Caco-2 (cell line): ENCODE measurements at regions not wholly inside any gene's neighbourhood (a gene's known extent, or its start where the extent isn't known, plus 50 kb on each side); places are given as distances from the start of the nearest gene placed in this dataset.

Experiments
- BruUV-seq: library from RNA; stranded (reverse); fragments of 400-500 nt; replicated peaks from 2 replicates; lab custom pipeline; 2021; lab: Mats Ljungman, UMichigan
- CTCF ChIA-PET: fragments of 300-600 bp; sonication (Branson Sonifier 250); formaldehyde crosslinking; loops from one replicate; lab custom pipeline; 2022; ENCODE audit warnings: antibody characterized with exemption; lab: Charles Lee
- POLR2A ChIA-PET: fragments of 300-600 bp; sonication (Branson Sonifier 250); formaldehyde crosslinking; loops from one replicate; lab custom pipeline; 2022; ENCODE audit warnings: antibody characterized with exemption; lab: Charles Lee
- DNase-seq, 2 experiments: peaks; one replicate each; pipeline versions ENCODE4 v3.0.0 to v3.0.0-alpha.2; 2020 to 2022
- H3K27me3 ChIP-seq: replicated peaks from 2 replicates; pipeline ENCODE4 v1.6.0; 2011; ENCODE audit warnings: low read length; ENCODE audit not compliant: control insufficient read depth, insufficient read depth
- H3K36me3 ChIP-seq: 2 replicates; pipeline ENCODE4 v1.5.1; 2011; ENCODE audit warnings: low read length; ENCODE audit not compliant: control insufficient read depth, insufficient read depth
- H3K4me1 ChIP-seq: fragments of 250-450 bp; sonication (Bioruptor Pico); 2 replicates; pipeline ENCODE4 v1.5.1; 2020; ENCODE audit warnings: mild to moderate bottlenecking
- H3K4me3 ChIP-seq: 2 replicates; pipeline ENCODE4 v1.5.1; 2011; ENCODE audit warnings: low read depth, mild to moderate bottlenecking, control low read depth, low read length
- H3K9me3 ChIP-seq: fragments of 250-450 bp; sonication (Bioruptor Pico); 2 replicates; pipeline ENCODE4 v1.5.1; 2020; ENCODE audit warnings: mild to moderate bottlenecking, moderate library complexity
- H3K27ac Mint-ChIP-seq: one replicate; pipeline ENCODE4 v1.8.0; 2022; ENCODE audit warnings: mixed read lengths; ENCODE audit not compliant: unreplicated experiment
- H3K27me3 Mint-ChIP-seq: one replicate; pipeline ENCODE4 v1.8.0; 2022; ENCODE audit warnings: mixed read lengths; ENCODE audit not compliant: insufficient read depth, unreplicated experiment
- H3K36me3 Mint-ChIP-seq: one replicate; pipeline ENCODE4 v1.8.0; 2022; ENCODE audit warnings: mild to moderate bottlenecking, mixed read lengths; ENCODE audit not compliant: insufficient read depth, unreplicated experiment
- H3K4me1 Mint-ChIP-seq: one replicate; pipeline ENCODE4 v1.8.0; 2022; ENCODE audit warnings: low read depth, mixed read lengths; ENCODE audit not compliant: unreplicated experiment
- H3K4me3 Mint-ChIP-seq: one replicate; pipeline ENCODE4 v1.8.0; 2022; ENCODE audit warnings: mild to moderate bottlenecking, moderate library complexity, mixed read lengths; ENCODE audit not compliant: unreplicated experiment
- H3K9me3 Mint-ChIP-seq: one replicate; pipeline ENCODE4 v1.8.0; 2022; ENCODE audit warnings: mixed read lengths; ENCODE audit not compliant: unreplicated experiment
- intact Hi-C: fragments of 100-400 bp; cut with micrococcal nuclease; formaldehyde crosslinking; loops from one replicate; pipeline ENCODE4 v1.10.0; 2022; ENCODE audit not compliant: unreplicated experiment
- TF ChIP-seq, protein P1 (sequence below), 2 experiments: fragments of 200-600 bp in 1 of 2; IDR thresholded peaks; 1 replicate in 1 of 2; 2 replicates in 1 of 2; pipeline versions ENCODE4 v1.5.1 to v1.8.0; 2011 to 2022; ENCODE audit warnings: antibody characterized with exemption in 1 of 2, control low read depth in 1 of 2, inconsistent platforms in 1 of 2, low read depth in 1 of 2, low read length in 1 of 2, mild to moderate bottlenecking in 1 of 2, moderate library complexity in 1 of 2; ENCODE audit not compliant: insufficient read depth in 1 of 2, severe bottlenecking in 1 of 2, unreplicated experiment in 1 of 2

DNA sequence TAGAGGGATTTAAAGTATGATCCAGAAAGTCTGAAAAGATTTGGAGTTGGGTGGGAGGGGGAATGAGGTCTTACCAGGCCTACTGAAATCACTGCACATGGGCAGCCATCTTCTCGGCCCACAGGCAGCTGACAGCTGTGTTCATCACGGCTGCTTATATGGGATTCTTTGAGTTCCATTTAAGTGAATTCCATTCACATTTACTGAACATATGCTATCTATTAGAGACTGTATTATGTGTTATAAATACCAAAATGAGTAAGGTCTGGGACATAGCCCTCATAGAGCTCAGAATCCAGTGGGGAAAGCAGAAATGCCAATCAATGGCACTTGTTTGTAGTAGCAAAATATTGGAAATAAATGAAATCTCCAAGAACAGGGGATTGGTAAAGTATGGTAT lies 91.1 kb downstream of the TRIM42 start:
- Histone ChIP-seq H3K4me3 (no peak overlapping the region), H3K36me3 (no peaks in the 10 kb centered on the region), H3K27me3 (no peaks in the 10 kb centered on the region), H3K9me3 (no peaks in the 10 kb centered on the region), H3K4me1 (no peaks in the 10 kb centered on the region)
- CTCF ChIA-PET, result no interaction called here
- DNase-seq, result no peak
- Mint-ChIP-seq H3K4me1 (no peaks in the 10 kb centered on the region), H3K36me3 (no peaks in the 10 kb centered on the region), H3K9me3 (peaks cover 9% of the 10 kb centered on the region), H3K27me3 (peaks cover 12% of the 10 kb centered on the region), H3K27ac (no peak overlapping the region), H3K4me3 (no peak overlapping the region)
- TF ChIP-seq, protein P1, sequence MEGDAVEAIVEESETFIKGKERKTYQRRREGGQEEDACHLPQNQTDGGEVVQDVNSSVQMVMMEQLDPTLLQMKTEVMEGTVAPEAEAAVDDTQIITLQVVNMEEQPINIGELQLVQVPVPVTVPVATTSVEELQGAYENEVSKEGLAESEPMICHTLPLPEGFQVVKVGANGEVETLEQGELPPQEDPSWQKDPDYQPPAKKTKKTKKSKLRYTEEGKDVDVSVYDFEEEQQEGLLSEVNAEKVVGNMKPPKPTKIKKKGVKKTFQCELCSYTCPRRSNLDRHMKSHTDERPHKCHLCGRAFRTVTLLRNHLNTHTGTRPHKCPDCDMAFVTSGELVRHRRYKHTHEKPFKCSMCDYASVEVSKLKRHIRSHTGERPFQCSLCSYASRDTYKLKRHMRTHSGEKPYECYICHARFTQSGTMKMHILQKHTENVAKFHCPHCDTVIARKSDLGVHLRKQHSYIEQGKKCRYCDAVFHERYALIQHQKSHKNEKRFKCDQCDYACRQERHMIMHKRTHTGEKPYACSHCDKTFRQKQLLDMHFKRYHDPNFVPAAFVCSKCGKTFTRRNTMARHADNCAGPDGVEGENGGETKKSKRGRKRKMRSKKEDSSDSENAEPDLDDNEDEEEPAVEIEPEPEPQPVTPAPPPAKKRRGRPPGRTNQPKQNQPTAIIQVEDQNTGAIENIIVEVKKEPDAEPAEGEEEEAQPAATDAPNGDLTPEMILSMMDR (IDR thresholded peaks at IDR 0.05; ENCODE audit: insufficient read depth in 1 of 2, low read depth in 1 of 2, low read length in 1 of 2, severe bottlenecking in 1 of 2, unreplicated experiment in 1 of 2), result no peak
- POLR2A ChIA-PET, result no interaction called here
- no TSS peak for BruUV-seq
- intact Hi-C loops, result no loop called here

DNA sequence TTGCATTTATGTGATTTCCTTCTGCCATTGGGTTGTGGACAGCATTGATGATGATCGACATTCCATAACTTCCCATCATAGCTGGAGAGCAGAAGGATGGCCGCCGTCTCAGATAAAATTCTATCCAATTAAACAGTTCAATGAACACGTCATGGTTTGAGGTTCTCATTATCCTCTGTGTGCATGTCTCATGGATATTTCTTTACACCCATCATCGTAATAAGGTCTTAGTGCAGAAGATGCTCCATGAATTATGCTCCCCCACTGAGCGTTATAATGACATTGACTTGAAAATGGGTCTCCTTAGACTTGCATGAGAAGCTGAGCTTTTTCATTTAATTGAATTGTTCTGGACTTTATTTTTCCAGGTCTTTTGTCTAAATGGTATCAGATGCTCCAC lies 92.1 kb downstream of the TRIM42 start:
- POLR2A ChIA-PET, result no interaction called here
- intact Hi-C loops, result no loop called here
- H3K36me3 ChIP-seq, result no peaks in the 10 kb centered on the region
- no peaks in the 10 kb centered on the region for H3K4me1 ChIP-seq
- Mint-ChIP-seq H3K27ac (no peak overlapping the region), H3K9me3 (peaks cover 14% of the 10 kb centered on the region), H3K4me3 (no peak overlapping the region), H3K36me3 (no peaks in the 10 kb centered on the region), H3K27me3 (peaks cover 7% of the 10 kb centered on the region), H3K4me1 (no peaks in the 10 kb centered on the region)
- TF ChIP-seq, protein P1 (IDR thresholded peaks at IDR 0.05; ENCODE audit: insufficient read depth in 1 of 2, low read depth in 1 of 2, low read length in 1 of 2, severe bottlenecking in 1 of 2, unreplicated experiment in 1 of 2), result no peak
- no TSS peak for BruUV-seq
- no peaks in the 10 kb centered on the region; the same call in 1 of the 2 replicates for H3K9me3 ChIP-seq
- CTCF ChIA-PET, result no interaction called here
- DNase-seq, result no peak
- H3K27me3 ChIP-seq, result no peaks in the 10 kb centered on the region
- no peak overlapping the region for H3K4me3 ChIP-seq

DNA sequence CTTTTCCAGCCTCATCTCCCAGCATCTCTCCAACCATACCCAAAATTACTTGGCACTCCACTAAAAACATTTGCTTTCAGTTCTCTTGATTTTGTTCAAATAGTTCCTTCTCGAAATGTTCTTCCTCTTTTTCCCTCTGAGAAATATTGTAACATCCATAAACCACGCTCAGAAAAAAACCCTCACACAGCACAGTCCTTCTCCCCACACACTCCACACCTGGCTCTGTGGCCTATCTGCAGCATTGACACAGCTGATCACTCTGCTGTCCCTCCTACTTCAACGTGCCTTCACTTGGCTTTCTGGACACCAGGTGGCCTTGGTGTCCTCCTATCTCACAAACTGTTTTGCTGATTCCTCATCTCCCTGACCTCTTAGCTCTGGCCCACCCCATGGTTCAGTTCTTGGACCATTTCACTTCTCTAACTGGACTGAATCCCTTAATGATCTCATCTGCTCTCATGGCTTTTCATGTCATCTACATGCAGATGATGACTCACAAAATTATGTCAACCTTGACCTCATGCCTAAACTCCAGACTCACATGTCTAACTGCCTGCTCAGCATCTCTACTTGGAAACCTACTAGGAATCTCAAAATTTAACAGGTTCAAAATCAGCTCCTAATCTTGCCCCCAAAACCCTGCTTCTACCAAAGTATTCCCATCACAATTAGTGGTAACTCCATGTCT lies 93.3 kb downstream of the TRIM42 start:
- H3K9me3 Mint-ChIP-seq, result peaks cover 19% of the 10 kb centered on the region
- no TSS peak for BruUV-seq
- Histone ChIP-seq H3K4me1 (no peaks in the 10 kb centered on the region), H3K4me3 (no peak overlapping the region), H3K9me3 (no peaks in the 10 kb centered on the region; the same call in 1 of the 2 replicates), H3K27me3 (no peaks in the 10 kb centered on the region), H3K36me3 (no peaks in the 10 kb centered on the region)
- no peak overlapping the region for H3K4me3 Mint-ChIP-seq
- peaks cover 6% of the 10 kb centered on the region for H3K27me3 Mint-ChIP-seq
- H3K4me1 Mint-ChIP-seq, result no peaks in the 10 kb centered on the region
- CTCF ChIA-PET, result no interaction called here
- DNase-seq, result no peak
- TF ChIP-seq, protein P1 (IDR thresholded peaks at IDR 0.05; ENCODE audit: insufficient read depth in 1 of 2, low read depth in 1 of 2, low read length in 1 of 2, severe bottlenecking in 1 of 2, unreplicated experiment in 1 of 2), result peak in 1 of 2 experiments; percentile 3
- no peaks in the 10 kb centered on the region for H3K36me3 Mint-ChIP-seq
- intact Hi-C loops, result no loop called here
- H3K27ac Mint-ChIP-seq, result no peak overlapping the region
- POLR2A ChIA-PET, result no interaction called here
